K562 (cell line): ENCODE measurements at regions not wholly inside any gene's neighbourhood (a gene's known extent, or its start where the extent isn't known, plus 50 kb on each side); places are given as distances from the start of the nearest gene placed in this dataset.

Experiments used
- ATAC-seq: fragments of 200-7000 bp; cut with Tn5 transposase; 3 replicates; pipeline ENCODE4 v1.9.1; 2020; ENCODE audit warnings: moderate library complexity
- BruUV-seq: library from RNA; stranded (reverse); fragments of 400-500 nt; replicated peaks from 2 replicates; lab custom pipeline; 2021; lab: Mats Ljungman, UMichigan
- CTCF ChIA-PET: fragments of 300-600 bp; formaldehyde crosslinking; extraction: SDS; loops from one replicate; lab custom pipeline; 2021; ENCODE audit warnings: low intra/inter-chr PET ratio; lab: Yijun Ruan, JAX
- POLR2A ChIA-PET: fragments of 300-600, 350-650 bp; sonication (Branson Sonifier 250); formaldehyde crosslinking; extraction: SDS; loops from one replicate; lab custom pipeline; 2021; ENCODE audit warnings: antibody characterized with exemption, inconsistent platforms; lab: Yijun Ruan, JAX
- DNase-seq, 4 experiments: peaks; one replicate each; pipeline versions ENCODE4 v3.0.0 to v3.0.0-alpha.2; 2011 to 2018; ENCODE audit warnings: low spot score in 3 of 4, mixed read lengths in 3 of 4; ENCODE audit errors: extremely low read depth in 1 of 4
- FAIRE-seq: peaks from 2 replicates; lab custom pipeline; 2011; peaks lifted over from hg19 to GRCh38; lab: Jason Lieb, UNC
- H2AFZ ChIP-seq: 2 replicates; pipeline ENCODE4 v1.6.0; 2011; ENCODE audit warnings: low read depth, low read length, control low read depth, inconsistent platforms
- H3K27ac ChIP-seq: fragments of 200-600 bp; 3 replicates; pipeline ENCODE4 v1.8.0; 2011; ENCODE audit warnings: low read depth, mild to moderate bottlenecking, control low read depth, inconsistent platforms, low read length, moderate library complexity, mixed read lengths; ENCODE audit errors: extremely low read depth
- H3K27me3 ChIP-seq, 2 experiments: fragments of 300-600 bp in 1 of 2; 2 replicates in 1 of 2; 3 replicates in 1 of 2; pipeline versions ENCODE4 v1.6.0 to v1.8.0; 2011; ENCODE audit warnings: inconsistent platforms in 2 of 2, low read length in 2 of 2, mild to moderate bottlenecking in 1 of 2, mixed read lengths in 1 of 2, moderate library complexity in 1 of 2; ENCODE audit not compliant: control insufficient read depth in 2 of 2, insufficient read depth in 2 of 2
- H3K36me3 ChIP-seq: fragments of 300-600 bp; 3 replicates; pipeline ENCODE4 v1.8.0; 2011; ENCODE audit warnings: mild to moderate bottlenecking, low read length, inconsistent platforms; ENCODE audit not compliant: control insufficient read depth, insufficient read depth
- H3K4me1 ChIP-seq, 2 experiments: fragments of 200-600 bp in 1 of 2; replicated peaks in 1 of 2; 2 replicates in 1 of 2; 3 replicates in 1 of 2; pipeline versions ENCODE4 v1.5.1 to v1.8.0; 2011; ENCODE audit warnings: inconsistent platforms in 2 of 2, low read length in 2 of 2, mild to moderate bottlenecking in 1 of 2, mixed read lengths in 1 of 2, moderate library complexity in 1 of 2; ENCODE audit not compliant: control insufficient read depth in 2 of 2, insufficient read depth in 2 of 2
- H3K4me2 ChIP-seq: 2 replicates; pipeline ENCODE4 v1.6.1; 2011; ENCODE audit warnings: low read length, control low read depth, inconsistent platforms, mixed read lengths; ENCODE audit not compliant: insufficient read depth
- H3K4me3 ChIP-seq: fragments of 200-600 bp; sonication (generic), shearing (Covaris generic); 2 replicates; pipeline ENCODE4 v1.5.1; 2016; ENCODE audit warnings: control low read depth, inconsistent platforms
- H3K79me2 ChIP-seq: fragments of 200-600 bp; 3 replicates; pipeline ENCODE4 v1.8.0; 2011; ENCODE audit warnings: low read length, inconsistent platforms; ENCODE audit not compliant: control insufficient read depth, insufficient read depth
- H3K9ac ChIP-seq, 2 experiments: 2 replicates each; pipeline versions ENCODE4 v1.6.0 to v1.6.1; 2011; ENCODE audit warnings: low read depth in 2 of 2, low read length in 2 of 2, control low read depth in 1 of 2, inconsistent platforms in 1 of 2, mild to moderate bottlenecking in 1 of 2, mixed read lengths in 1 of 2; ENCODE audit not compliant: insufficient read depth in 1 of 2
- H3K9me1 ChIP-seq: one replicate; pipeline ENCODE4 v1.6.0; 2011; ENCODE audit warnings: inconsistent platforms, mild to moderate bottlenecking, low read length, moderate library complexity; ENCODE audit not compliant: control insufficient read depth, insufficient read depth
- H3K9me3 ChIP-seq: replicated peaks from 2 replicates; pipeline ENCODE4 v1.5.1; 2011; ENCODE audit warnings: low read depth, low read length, inconsistent platforms; ENCODE audit not compliant: control insufficient read depth, insufficient read depth
- H4K20me1 ChIP-seq: replicated peaks from 2 replicates; pipeline ENCODE4 v1.6.1; 2011; ENCODE audit warnings: low read length, inconsistent platforms, mixed read lengths; ENCODE audit not compliant: control insufficient read depth, insufficient read depth
- CSDE1 ChIP-seq, 2 experiments: fragments of 450-650 bp; IDR thresholded peaks; 2 replicates each; pipeline ENCODE4 v1.6.1; 2016; ENCODE audit warnings: mild to moderate bottlenecking in 1 of 2
- ETV1 ChIP-seq: fragments of 450-650 bp; conservative IDR thresholded peaks from 2 replicates; pipeline ENCODE4 v1.6.1; 2016; ENCODE audit warnings: missing genetic modification characterization, control low read depth, low read depth, missing compliant biosample characterization
- GATAD2A ChIP-seq: fragments of 450-650 bp; IDR thresholded peaks from 2 replicates; pipeline ENCODE4 v1.6.1; 2017
- NFATC3 ChIP-seq: fragments of 450-650 bp; IDR thresholded peaks from 2 replicates; pipeline ENCODE4 v1.6.1; 2017; ENCODE audit warnings: mild to moderate bottlenecking
- POU5F1 ChIP-seq: fragments of 150-350 bp; IDR thresholded peaks from 2 replicates; pipeline ENCODE4 v1.6.1; 2014; ENCODE audit warnings: borderline replicate concordance, low read length, low read depth, mild to moderate bottlenecking; ENCODE audit not compliant: partially characterized antibody
- SP2 ChIP-seq: IDR thresholded peaks from 2 replicates; pipeline ENCODE4 v1.6.1; 2011; ENCODE audit warnings: mild to moderate bottlenecking, low read depth, low read length, moderate library complexity; ENCODE audit not compliant: poor library complexity, severe bottlenecking; ENCODE audit errors: extremely low read depth
- SRF ChIP-seq, 2 experiments: fragments of 250-450, 450-650 bp in 1 of 2; sonication (Bioruptor Pico) in 1 of 2; sonication (generic) in 1 of 2; formaldehyde crosslinking; IDR thresholded peaks; 2 replicates each; pipeline versions ENCODE4 v1.5.0 to v1.5.1; 2020 to 2022; ENCODE audit warnings: mild to moderate bottlenecking in 1 of 2, missing genetic modification reagents in 1 of 2
- ZBTB11 ChIP-seq, 3 experiments: fragments of 200-800 bp in 1 of 3; fragments of 250-450 bp in 1 of 3; fragments of 450-650 bp in 1 of 3; sonication (Bioruptor Pico) in 1 of 3; sonication (Bioruptor generic) in 1 of 3; formaldehyde crosslinking in 1 of 3; IDR thresholded peaks; 2 replicates each; pipeline versions ENCODE4 v1.6.1 to v1.8.0; 2016 to 2022; ENCODE audit warnings: mild to moderate bottlenecking in 2 of 3, missing genetic modification characterization in 2 of 3, missing compliant biosample characterization in 1 of 3, moderate library complexity in 1 of 3
- ZFX ChIP-seq: sonication (generic); formaldehyde crosslinking; IDR thresholded peaks from 2 replicates; pipeline ENCODE4 v1.8.0; 2022; ENCODE audit warnings: mild to moderate bottlenecking, missing genetic modification reagents, moderate library complexity
- ZNF398 ChIP-seq: fragments of 250-450 bp; sonication (Bioruptor Pico); IDR thresholded peaks from 2 replicates; pipeline ENCODE4 v1.8.0; 2021; ENCODE audit warnings: moderate library complexity, mild to moderate bottlenecking, inconsistent platforms
- ZNF445 ChIP-seq: fragments of 250-450 bp; sonication (Bioruptor Pico); IDR thresholded peaks from 2 replicates; pipeline ENCODE4 v1.4.0; 2020; ENCODE audit warnings: low read depth, mild to moderate bottlenecking, moderate library complexity
- ZNF512 ChIP-seq: IDR thresholded peaks from 2 replicates; pipeline ENCODE4 v1.6.1; 2016; ENCODE audit warnings: missing genetic modification characterization, missing compliant biosample characterization
- ZNF551 ChIP-seq: fragments of 250-450 bp; sonication (Bioruptor Pico); IDR thresholded peaks from 2 replicates; pipeline ENCODE4 v1.5.0; 2021; ENCODE audit warnings: mild to moderate bottlenecking, moderate library complexity
- in situ Hi-C: fragments of 300-500 bp; cut with MboI; formaldehyde crosslinking; loops from 4 replicates; pipeline ENCODE4 v1.15.0; 2018; ENCODE audit warnings: inconsistent platforms, mixed read lengths
- intact Hi-C: fragments of 100-400 bp; cut with micrococcal nuclease; formaldehyde crosslinking; loops from 2 replicates; pipeline ENCODE4 v1.14.2; 2022
- TF ChIP-seq, protein P1 (sequence below): fragments of 250-450 bp; sonication (Bioruptor Pico); IDR thresholded peaks from 2 replicates; pipeline ENCODE4 v1.4.0; 2020; ENCODE audit warnings: mild to moderate bottlenecking, moderate library complexity

GRCh38 chr1:102586022-102586421 lies 522.3 kb downstream of the COL11A1 start:
- ATAC-seq = no peak
- Histone ChIP-seq H3K9me1 (no peaks in the 10 kb centered on the region), H2AFZ (no peak overlapping the region), H4K20me1 (no peaks in the 10 kb centered on the region), H3K27me3 (no peaks in the 10 kb centered on the region), H3K4me2 (no peak overlapping the region), H3K79me2 (no peaks in the 10 kb centered on the region), H3K27ac (no peak overlapping the region), H3K9me3 (no peaks in the 10 kb centered on the region), H3K9ac (no peak overlapping the region), H3K4me3 (no peak overlapping the region), H3K36me3 (no peaks in the 10 kb centered on the region), H3K4me1 (no peaks in the 10 kb centered on the region)
- ChIA-PET CTCF (no interaction called here), POLR2A (no interaction called here)
- TF ChIP-seq CSDE1 (IDR thresholded peaks at IDR 0.05) (no peak), ETV1 (no peak), ZFX (CRISPR knock-in tag) (no peak), NFATC3 (no peak), SP2 (no peak), ZNF512 (tag) (no peak), ZNF398 (no peak), POU5F1 (no peak), GATAD2A (no peak), ZBTB11 (CRISPR knock-in tag; IDR thresholded peaks at IDR 0.05) (no peak), ZNF551 (CRISPR knock-in tag) (no peak), ZNF445 (CRISPR knock-in tag) (no peak), SRF (CRISPR knock-in tag; IDR thresholded peaks at IDR 0.05) (no peak)
- TF ChIP-seq, protein P1, sequence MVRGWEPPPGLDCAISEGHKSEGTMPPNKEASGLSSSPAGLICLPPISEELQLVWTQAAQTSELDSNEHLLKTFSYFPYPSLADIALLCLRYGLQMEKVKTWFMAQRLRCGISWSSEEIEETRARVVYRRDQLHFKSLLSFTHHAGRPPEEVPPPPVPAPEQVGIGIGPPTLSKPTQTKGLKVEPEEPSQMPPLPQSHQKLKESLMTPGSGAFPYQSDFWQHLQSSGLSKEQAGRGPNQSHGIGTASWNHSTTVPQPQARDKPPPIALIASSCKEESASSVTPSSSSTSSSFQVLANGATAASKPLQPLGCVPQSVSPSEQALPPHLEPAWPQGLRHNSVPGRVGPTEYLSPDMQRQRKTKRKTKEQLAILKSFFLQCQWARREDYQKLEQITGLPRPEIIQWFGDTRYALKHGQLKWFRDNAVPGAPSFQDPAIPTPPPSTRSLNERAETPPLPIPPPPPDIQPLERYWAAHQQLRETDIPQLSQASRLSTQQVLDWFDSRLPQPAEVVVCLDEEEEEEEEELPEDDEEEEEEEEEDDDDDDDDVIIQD = no peak
- no peak for FAIRE-seq
- no peak for DNase-seq
- no TSS peak for BruUV-seq
- intact Hi-C loops (no loop called here), in situ Hi-C loops (no loop called here)
